ENCODE measurements at regions not wholly inside any gene's neighbourhood (a gene's known extent, or its start where the extent isn't known, plus 50 kb on each side); places are given as distances from the start of the nearest gene placed in this dataset.

DNA sequence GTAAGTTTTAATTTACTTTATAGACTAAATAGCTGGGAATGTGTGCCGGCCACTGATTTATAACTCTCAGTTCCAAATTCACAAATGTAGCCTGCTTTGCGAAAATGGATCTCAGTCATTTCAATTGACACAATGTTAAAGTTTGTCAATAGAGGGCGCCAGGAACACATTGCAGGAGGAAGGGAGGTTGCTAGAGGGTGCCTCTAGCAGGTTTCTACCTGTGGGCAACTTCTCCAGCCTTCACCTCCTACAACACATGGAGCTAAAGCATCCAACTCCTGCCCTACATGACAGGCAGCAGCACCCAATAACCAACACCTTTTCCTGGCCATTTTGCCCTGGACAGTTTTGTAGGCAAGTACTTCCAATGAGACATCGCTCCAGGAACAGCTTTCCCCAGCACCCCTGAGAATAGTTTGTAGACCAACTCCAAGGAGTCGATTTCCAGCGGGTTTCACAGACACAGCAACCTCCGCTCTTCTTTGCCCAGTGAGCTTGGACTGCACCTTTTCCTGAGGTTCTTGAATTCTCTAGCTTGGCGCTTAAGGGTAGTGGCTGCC lies 784.8 kb upstream of the CDH2 start:
- no peak overlapping the region for H2AFZ ChIP-seq (ENCODE audit: control insufficient read depth, low read depth, low read length)
- H3K27ac ChIP-seq (ENCODE audit: control insufficient read depth, insufficient read depth): no peak overlapping the region
- no peak overlapping the region for H3K9ac ChIP-seq (ENCODE audit: control insufficient read depth, insufficient read depth, low read length)
- ChIA-PET CTCF (interaction anchor here (0.6 kb wide), 1 partner anchor 22 kb away, joined by 3 read pairs; no protein-coding TSS in a partner anchor), SMC1A (ENCODE audit: uncharacterized antibody, unreplicated experiment) (no interaction called here), RAD21 (ENCODE audit: unreplicated experiment) (no interaction called here), POLR2A (no interaction called here)
- no peak overlapping the region for H3K4me2 ChIP-seq (ENCODE audit: control insufficient read depth, insufficient read depth)
- H3K36me3 ChIP-seq (ENCODE audit: control insufficient read depth in 2 of 2, insufficient read depth in 2 of 2, low read length in 1 of 2): no peaks in the 10 kb centered on the region
- BruUV-seq (replicated peaks): no TSS peak
- FAIRE-seq: no peak
- in situ Hi-C loops (cut with MboI) (no loop called here), intact Hi-C loops (cut with micrococcal nuclease; ENCODE audit: unreplicated experiment) (no loop called here)
- no peaks in the 10 kb centered on the region for H3K9me3 ChIP-seq (replicated peaks; ENCODE audit: control insufficient read depth, insufficient read depth, low read length)
- H3K27me3 ChIP-seq (replicated peaks in 1 of 2; ENCODE audit: control insufficient read depth in 2 of 2, insufficient read depth in 2 of 2, low read length in 1 of 2): no peaks in the 10 kb centered on the region
- no peaks in the 10 kb centered on the region for H3K79me2 ChIP-seq (ENCODE audit: control insufficient read depth, insufficient read depth, low read length)
- DNase-seq (ENCODE audit: low read depth, low spot score): no peak
- no peaks in the 10 kb centered on the region for H3K4me1 ChIP-seq (ENCODE audit: control insufficient read depth, insufficient read depth, low read length)
- H4K20me1 ChIP-seq (ENCODE audit: control insufficient read depth, insufficient read depth): no peaks in the 10 kb centered on the region
- TF ChIP-seq SMC3 (IDR thresholded peaks at IDR 0.05; ENCODE audit: borderline replicate concordance, low read length) (peak; percentile 26; the same call in 1 of the 2 replicates), RAD21 (IDR thresholded peaks at IDR 0.05; ENCODE audit: insufficient read depth, low read depth, low read length) (0 out of 2 replicates have a peak, but pooled peaks have one; percentile 29), FOXK2 (IDR thresholded peaks at IDR 0.05) (no peak)
- TF ChIP-seq, protein P1, sequence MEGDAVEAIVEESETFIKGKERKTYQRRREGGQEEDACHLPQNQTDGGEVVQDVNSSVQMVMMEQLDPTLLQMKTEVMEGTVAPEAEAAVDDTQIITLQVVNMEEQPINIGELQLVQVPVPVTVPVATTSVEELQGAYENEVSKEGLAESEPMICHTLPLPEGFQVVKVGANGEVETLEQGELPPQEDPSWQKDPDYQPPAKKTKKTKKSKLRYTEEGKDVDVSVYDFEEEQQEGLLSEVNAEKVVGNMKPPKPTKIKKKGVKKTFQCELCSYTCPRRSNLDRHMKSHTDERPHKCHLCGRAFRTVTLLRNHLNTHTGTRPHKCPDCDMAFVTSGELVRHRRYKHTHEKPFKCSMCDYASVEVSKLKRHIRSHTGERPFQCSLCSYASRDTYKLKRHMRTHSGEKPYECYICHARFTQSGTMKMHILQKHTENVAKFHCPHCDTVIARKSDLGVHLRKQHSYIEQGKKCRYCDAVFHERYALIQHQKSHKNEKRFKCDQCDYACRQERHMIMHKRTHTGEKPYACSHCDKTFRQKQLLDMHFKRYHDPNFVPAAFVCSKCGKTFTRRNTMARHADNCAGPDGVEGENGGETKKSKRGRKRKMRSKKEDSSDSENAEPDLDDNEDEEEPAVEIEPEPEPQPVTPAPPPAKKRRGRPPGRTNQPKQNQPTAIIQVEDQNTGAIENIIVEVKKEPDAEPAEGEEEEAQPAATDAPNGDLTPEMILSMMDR (IDR thresholded peaks at IDR 0.05 in 2 of 3, conservative IDR thresholded peaks at IDR 0.05 in 1 of 3; ENCODE audit: control insufficient read depth in 2 of 3, extremely low read depth in 1 of 3, insufficient read depth in 1 of 3, low read depth in 3 of 3, low read length in 3 of 3): peak; percentile 16 to 52 (median 44); a peak in 2 of 6 replicates
- ATAC-seq: peak; percentile 67; the same call in 2 of the 3 replicates
- WGBS (ENCODE audit: insufficient coverage, insufficient replicate concordance, low lambda C conversion rate, missing lambda C conversion rate): 26% methylated on average over 8 of the region's 8 CpGs
- no peak overlapping the region for H3K4me3 ChIP-seq

DNA sequence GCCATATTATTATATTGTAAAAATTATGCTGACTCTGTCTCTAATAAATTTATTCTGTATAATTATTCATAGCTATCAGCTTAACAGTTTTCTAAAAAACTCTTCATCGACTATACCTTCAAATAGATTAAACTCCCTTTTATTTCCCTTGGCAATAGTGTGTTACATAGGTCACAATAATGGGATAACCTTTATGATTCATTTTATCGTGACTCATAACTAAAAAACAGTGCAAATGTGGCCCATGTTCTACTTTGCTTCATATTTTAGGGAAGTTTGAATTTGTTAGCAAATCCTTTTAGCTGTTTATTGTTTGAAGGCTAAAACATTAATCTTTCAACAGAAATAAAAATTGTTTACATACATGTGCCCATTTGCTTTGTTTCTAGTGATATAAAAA lies 783.2 kb upstream of the CDH2 start:
- Histone ChIP-seq H3K27me3 (replicated peaks in 1 of 2; ENCODE audit: control insufficient read depth in 2 of 2, insufficient read depth in 2 of 2, low read length in 1 of 2) (no peaks in the 10 kb centered on the region), H3K36me3 (ENCODE audit: control insufficient read depth in 2 of 2, insufficient read depth in 2 of 2, low read length in 1 of 2) (no peaks in the 10 kb centered on the region), H3K4me2 (ENCODE audit: control insufficient read depth, insufficient read depth) (no peak overlapping the region), H2AFZ (ENCODE audit: control insufficient read depth, low read depth, low read length) (no peak overlapping the region), H3K9me3 (replicated peaks; ENCODE audit: control insufficient read depth, insufficient read depth, low read length) (no peaks in the 10 kb centered on the region), H3K4me3 (no peak overlapping the region), H3K4me1 (ENCODE audit: control insufficient read depth, insufficient read depth, low read length) (no peaks in the 10 kb centered on the region), H3K79me2 (ENCODE audit: control insufficient read depth, insufficient read depth, low read length) (no peaks in the 10 kb centered on the region), H3K9ac (ENCODE audit: control insufficient read depth, insufficient read depth, low read length) (no peak overlapping the region), H4K20me1 (ENCODE audit: control insufficient read depth, insufficient read depth) (no peaks in the 10 kb centered on the region), H3K27ac (ENCODE audit: control insufficient read depth, insufficient read depth) (no peak overlapping the region)
- SMC1A ChIA-PET (ENCODE audit: uncharacterized antibody, unreplicated experiment): no interaction called here
- WGBS (ENCODE audit: insufficient coverage, insufficient replicate concordance, low lambda C conversion rate, missing lambda C conversion rate): 0% methylated on average over 2 of the region's 2 CpGs
- RAD21 ChIA-PET (ENCODE audit: unreplicated experiment): no interaction called here
- in situ Hi-C loops (cut with MboI) (no loop called here), intact Hi-C loops (cut with micrococcal nuclease; ENCODE audit: unreplicated experiment) (no loop called here)
- no TSS peak for BruUV-seq (replicated peaks)
- POLR2A ChIA-PET: no interaction called here
- CTCF ChIA-PET: no interaction called here
- DNase-seq (ENCODE audit: low read depth, low spot score): no peak
- ATAC-seq: no peak
- TF ChIP-seq HCFC1 (IDR thresholded peaks at IDR 0.05; ENCODE audit: low read length) (no peak), SIN3A (IDR thresholded peaks at IDR 0.05; ENCODE audit: low read depth, low read length) (no peak), RBBP5 (conservative IDR thresholded peaks at IDR 0.05) (no peak)
- TF ChIP-seq, protein P2, sequence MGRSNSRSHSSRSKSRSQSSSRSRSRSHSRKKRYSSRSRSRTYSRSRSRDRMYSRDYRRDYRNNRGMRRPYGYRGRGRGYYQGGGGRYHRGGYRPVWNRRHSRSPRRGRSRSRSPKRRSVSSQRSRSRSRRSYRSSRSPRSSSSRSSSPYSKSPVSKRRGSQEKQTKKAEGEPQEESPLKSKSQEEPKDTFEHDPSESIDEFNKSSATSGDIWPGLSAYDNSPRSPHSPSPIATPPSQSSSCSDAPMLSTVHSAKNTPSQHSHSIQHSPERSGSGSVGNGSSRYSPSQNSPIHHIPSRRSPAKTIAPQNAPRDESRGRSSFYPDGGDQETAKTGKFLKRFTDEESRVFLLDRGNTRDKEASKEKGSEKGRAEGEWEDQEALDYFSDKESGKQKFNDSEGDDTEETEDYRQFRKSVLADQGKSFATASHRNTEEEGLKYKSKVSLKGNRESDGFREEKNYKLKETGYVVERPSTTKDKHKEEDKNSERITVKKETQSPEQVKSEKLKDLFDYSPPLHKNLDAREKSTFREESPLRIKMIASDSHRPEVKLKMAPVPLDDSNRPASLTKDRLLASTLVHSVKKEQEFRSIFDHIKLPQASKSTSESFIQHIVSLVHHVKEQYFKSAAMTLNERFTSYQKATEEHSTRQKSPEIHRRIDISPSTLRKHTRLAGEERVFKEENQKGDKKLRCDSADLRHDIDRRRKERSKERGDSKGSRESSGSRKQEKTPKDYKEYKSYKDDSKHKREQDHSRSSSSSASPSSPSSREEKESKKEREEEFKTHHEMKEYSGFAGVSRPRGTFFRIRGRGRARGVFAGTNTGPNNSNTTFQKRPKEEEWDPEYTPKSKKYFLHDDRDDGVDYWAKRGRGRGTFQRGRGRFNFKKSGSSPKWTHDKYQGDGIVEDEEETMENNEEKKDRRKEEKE (IDR thresholded peaks at IDR 0.05): no peak
- TF ChIP-seq, protein P3, sequence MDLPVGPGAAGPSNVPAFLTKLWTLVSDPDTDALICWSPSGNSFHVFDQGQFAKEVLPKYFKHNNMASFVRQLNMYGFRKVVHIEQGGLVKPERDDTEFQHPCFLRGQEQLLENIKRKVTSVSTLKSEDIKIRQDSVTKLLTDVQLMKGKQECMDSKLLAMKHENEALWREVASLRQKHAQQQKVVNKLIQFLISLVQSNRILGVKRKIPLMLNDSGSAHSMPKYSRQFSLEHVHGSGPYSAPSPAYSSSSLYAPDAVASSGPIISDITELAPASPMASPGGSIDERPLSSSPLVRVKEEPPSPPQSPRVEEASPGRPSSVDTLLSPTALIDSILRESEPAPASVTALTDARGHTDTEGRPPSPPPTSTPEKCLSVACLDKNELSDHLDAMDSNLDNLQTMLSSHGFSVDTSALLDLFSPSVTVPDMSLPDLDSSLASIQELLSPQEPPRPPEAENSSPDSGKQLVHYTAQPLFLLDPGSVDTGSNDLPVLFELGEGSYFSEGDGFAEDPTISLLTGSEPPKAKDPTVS (IDR thresholded peaks at IDR 0.05; ENCODE audit: low read depth, low read length): no peak
- no peak for FAIRE-seq
